ENCODE measurements at regions not wholly inside any gene's neighbourhood (a gene's known extent, or its start where the extent isn't known, plus 50 kb on each side); places are given as distances from the start of the nearest gene placed in this dataset.

- TF ChIP-seq, protein P1, sequence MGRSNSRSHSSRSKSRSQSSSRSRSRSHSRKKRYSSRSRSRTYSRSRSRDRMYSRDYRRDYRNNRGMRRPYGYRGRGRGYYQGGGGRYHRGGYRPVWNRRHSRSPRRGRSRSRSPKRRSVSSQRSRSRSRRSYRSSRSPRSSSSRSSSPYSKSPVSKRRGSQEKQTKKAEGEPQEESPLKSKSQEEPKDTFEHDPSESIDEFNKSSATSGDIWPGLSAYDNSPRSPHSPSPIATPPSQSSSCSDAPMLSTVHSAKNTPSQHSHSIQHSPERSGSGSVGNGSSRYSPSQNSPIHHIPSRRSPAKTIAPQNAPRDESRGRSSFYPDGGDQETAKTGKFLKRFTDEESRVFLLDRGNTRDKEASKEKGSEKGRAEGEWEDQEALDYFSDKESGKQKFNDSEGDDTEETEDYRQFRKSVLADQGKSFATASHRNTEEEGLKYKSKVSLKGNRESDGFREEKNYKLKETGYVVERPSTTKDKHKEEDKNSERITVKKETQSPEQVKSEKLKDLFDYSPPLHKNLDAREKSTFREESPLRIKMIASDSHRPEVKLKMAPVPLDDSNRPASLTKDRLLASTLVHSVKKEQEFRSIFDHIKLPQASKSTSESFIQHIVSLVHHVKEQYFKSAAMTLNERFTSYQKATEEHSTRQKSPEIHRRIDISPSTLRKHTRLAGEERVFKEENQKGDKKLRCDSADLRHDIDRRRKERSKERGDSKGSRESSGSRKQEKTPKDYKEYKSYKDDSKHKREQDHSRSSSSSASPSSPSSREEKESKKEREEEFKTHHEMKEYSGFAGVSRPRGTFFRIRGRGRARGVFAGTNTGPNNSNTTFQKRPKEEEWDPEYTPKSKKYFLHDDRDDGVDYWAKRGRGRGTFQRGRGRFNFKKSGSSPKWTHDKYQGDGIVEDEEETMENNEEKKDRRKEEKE (IDR thresholded peaks at IDR 0.05): no peak
Measured at GRCh38 chr2:240369801-240370585, 65.5 kb upstream of the GPC1 start (continued).

DNA sequence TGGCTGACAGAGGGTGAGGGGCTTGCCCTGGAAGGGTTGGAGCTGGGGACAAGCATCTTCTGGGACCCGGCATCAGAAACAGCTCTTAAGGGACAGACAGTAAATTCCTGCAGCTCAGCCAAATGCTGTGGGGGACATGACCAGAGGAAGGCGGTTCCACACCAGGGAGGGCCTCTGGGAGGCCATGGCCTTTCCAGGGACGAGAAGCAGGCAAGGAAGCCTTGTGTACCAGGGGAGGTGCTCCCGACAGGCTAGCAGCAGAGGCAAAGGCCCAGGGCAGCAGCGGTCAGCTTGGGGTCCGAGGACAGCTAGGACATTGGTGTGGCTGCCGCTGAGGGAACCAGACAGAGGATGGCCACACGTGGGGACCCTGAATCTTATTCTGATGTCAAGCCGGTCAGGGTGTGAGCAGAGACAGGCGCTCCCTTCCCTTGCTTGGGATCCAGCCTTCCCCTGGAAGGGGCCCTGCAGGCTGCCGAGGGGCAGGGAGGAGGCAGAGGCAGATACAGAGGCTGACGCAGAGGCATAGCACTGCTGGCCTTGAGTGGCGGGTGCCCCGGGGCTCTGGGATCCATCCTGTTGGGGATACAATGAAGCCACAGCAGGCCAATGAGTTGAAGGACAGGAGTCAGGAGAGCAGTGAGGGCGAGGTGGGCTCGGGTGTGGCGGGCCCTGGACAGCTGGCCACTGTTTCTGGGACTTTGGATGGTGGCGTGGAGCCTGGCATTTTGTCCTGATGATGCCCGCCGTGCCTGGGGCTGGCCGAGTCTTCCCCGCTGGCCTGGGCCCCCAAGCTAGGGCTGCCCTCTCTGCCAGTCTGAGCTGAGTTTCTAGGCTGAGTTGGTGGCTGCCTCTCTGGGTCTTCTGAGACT is 64.1 kb upstream of the GPC1 start:
- Histone ChIP-seq H3K36me3 (ENCODE audit: control insufficient read depth in 2 of 2, insufficient read depth in 2 of 2, low read length in 1 of 2) (no peaks in the 10 kb centered on the region), H3K9me3 (replicated peaks; ENCODE audit: control insufficient read depth, insufficient read depth, low read length) (no peaks in the 10 kb centered on the region), H2AFZ (ENCODE audit: control insufficient read depth, low read depth, low read length) (no peak overlapping the region), H3K27ac (ENCODE audit: control insufficient read depth, insufficient read depth) (no peak overlapping the region), H3K4me1 (ENCODE audit: control insufficient read depth, insufficient read depth, low read length) (no peaks in the 10 kb centered on the region), H4K20me1 (ENCODE audit: control insufficient read depth, insufficient read depth) (no peaks in the 10 kb centered on the region; the same call in 1 of the 2 replicates), H3K9ac (ENCODE audit: control insufficient read depth, insufficient read depth, low read length) (no peak overlapping the region), H3K4me2 (ENCODE audit: control insufficient read depth, insufficient read depth) (no peak overlapping the region), H3K27me3 (replicated peaks in 1 of 2; ENCODE audit: control insufficient read depth in 2 of 2, insufficient read depth in 2 of 2, low read length in 1 of 2) (no peaks in the 10 kb centered on the region; a peak in 1 of 4 replicates), H3K4me3 (no peak overlapping the region), H3K79me2 (ENCODE audit: control insufficient read depth, insufficient read depth, low read length) (no peaks in the 10 kb centered on the region)
- no peak for ATAC-seq
- WGBS (ENCODE audit: insufficient coverage, insufficient replicate concordance, low lambda C conversion rate, missing lambda C conversion rate): 15% methylated on average over 22 of the region's 22 CpGs
- SMC1A ChIA-PET (ENCODE audit: uncharacterized antibody, unreplicated experiment): no interaction called here
- no TSS peak for BruUV-seq (replicated peaks)
- in situ Hi-C loops (cut with MboI) (no loop called here), intact Hi-C loops (cut with micrococcal nuclease; ENCODE audit: unreplicated experiment) (no loop called here)
- POLR2A ChIA-PET: no interaction called here
- CTCF ChIA-PET: no interaction called here
- no peak for FAIRE-seq
- no peak for DNase-seq (ENCODE audit: low read depth, low spot score)
- RAD21 ChIA-PET (ENCODE audit: unreplicated experiment): no interaction called here
- TF ChIP-seq NRF1 (conservative IDR thresholded peaks at IDR 0.05; ENCODE audit: low read depth, low read length) (no peak), EGR1 (IDR thresholded peaks at IDR 0.05; ENCODE audit: borderline replicate concordance in 1 of 2, low read depth in 2 of 2, low read length in 2 of 2) (no peak), FOS (IDR thresholded peaks at IDR 0.05; ENCODE audit: borderline replicate concordance, extremely low read depth, insufficient read length) (no peak), ASH2L (IDR thresholded peaks at IDR 0.05; ENCODE audit: borderline replicate concordance, low read depth) (no peak), HCFC1 (IDR thresholded peaks at IDR 0.05; ENCODE audit: low read length) (no peak), FOXM1 (IDR thresholded peaks at IDR 0.05; ENCODE audit: low read depth, low read length) (no peak), TBL1XR1 (IDR thresholded peaks at IDR 0.05; ENCODE audit: low read depth, low read length) (no peak), SUPT20H (IDR thresholded peaks at IDR 0.05; ENCODE audit: borderline replicate concordance, control insufficient read depth, low read depth, low read length) (no peak), FOXK2 (IDR thresholded peaks at IDR 0.05) (no peak), CHD2 (IDR thresholded peaks at IDR 0.05; ENCODE audit: borderline replicate concordance, low read depth, low read length) (no peak), CTCF (IDR thresholded peaks at IDR 0.05 in 2 of 3, conservative IDR thresholded peaks at IDR 0.05 in 1 of 3; ENCODE audit: control insufficient read depth in 2 of 3, extremely low read depth in 1 of 3, insufficient read depth in 1 of 3, low read depth in 3 of 3, low read length in 3 of 3) (no peak), GATAD2B (conservative IDR thresholded peaks at IDR 0.05; ENCODE audit: low read depth) (no peak), NFYB (IDR thresholded peaks at IDR 0.05; ENCODE audit: insufficient read depth, low read depth, low read length) (no peak), JUNB (IDR thresholded peaks at IDR 0.05) (no peak), CHD4 (IDR thresholded peaks at IDR 0.05) (no peak), ZNF622 (IDR thresholded peaks at IDR 0.05) (no peak)

All from GM12878 (cell line).